H1 (cell line): ENCODE measurements at regions not wholly inside any gene's neighbourhood (a gene's known extent, or its start where the extent isn't known, plus 50 kb on each side); places are given as distances from the start of the nearest gene placed in this dataset.

Experiments used
- BRCA1 ChIP-seq: IDR thresholded peaks from 2 replicates; pipeline ENCODE4 v1.6.1; 2012; ENCODE audit warnings: low read depth, low read length, improper control_type of control experiment
- CHD2 ChIP-seq: IDR thresholded peaks from 2 replicates; pipeline ENCODE4 v1.6.1; 2012; ENCODE audit warnings: low read length, improper control_type of control experiment
- EZH2 ChIP-seq: fragments of 200-600 bp; sonication (generic); IDR thresholded peaks from 2 replicates; pipeline ENCODE4 v1.7.1; 2012; ENCODE audit warnings: low read depth, mild to moderate bottlenecking, moderate library complexity, low read length, inconsistent platforms; ENCODE audit not compliant: severe bottlenecking
- ZNF274 ChIP-seq: IDR thresholded peaks from 2 replicates; pipeline ENCODE4 v1.7.0; 2012; ENCODE audit warnings: low read length, borderline replicate concordance; ENCODE audit errors: extremely low read depth
- TF ChIP-seq, protein P1 (sequence below): IDR thresholded peaks from 2 replicates; pipeline ENCODE4 v1.6.1; 2011; ENCODE audit warnings: low read depth, mild to moderate bottlenecking, low read length; ENCODE audit not compliant: insufficient read depth

DNA sequence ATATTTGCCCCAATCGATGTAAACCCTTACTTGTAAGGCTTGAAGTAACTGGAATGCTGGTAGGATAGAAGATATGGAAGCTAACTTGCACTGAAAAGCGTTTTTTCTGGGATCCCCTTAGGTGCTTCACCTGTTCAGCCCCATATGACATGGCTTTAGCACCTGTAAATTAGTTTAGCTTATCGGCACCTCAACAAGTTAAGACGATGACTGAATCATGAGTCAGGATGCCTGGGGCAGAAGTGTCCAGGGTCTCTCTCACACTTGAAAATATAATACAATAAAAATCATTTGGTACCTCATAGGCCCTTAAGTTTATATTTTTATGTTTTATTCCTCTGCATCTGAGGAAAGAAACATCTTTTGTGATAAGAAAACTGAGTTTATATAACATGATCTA is 409.2 kb upstream of the LRRC4C start (continued):
- TF ChIP-seq CHD2 (no peak), BRCA1 (no peak), ZNF274 (no peak), EZH2 (no peak)
- TF ChIP-seq, protein P1, sequence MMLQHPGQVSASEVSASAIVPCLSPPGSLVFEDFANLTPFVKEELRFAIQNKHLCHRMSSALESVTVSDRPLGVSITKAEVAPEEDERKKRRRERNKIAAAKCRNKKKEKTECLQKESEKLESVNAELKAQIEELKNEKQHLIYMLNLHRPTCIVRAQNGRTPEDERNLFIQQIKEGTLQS, result no peak
